GM23338 (cell line): ENCODE measurements at regions not wholly inside any gene's neighbourhood (a gene's known extent, or its start where the extent isn't known, plus 50 kb on each side); places are given as distances from the start of the nearest gene placed in this dataset.

Experiments used
- ATAC-seq: fragments of 200-7000 bp; cut with Tn5 transposase; 3 replicates; pipeline ENCODE4 v1.9.1; 2020
- DNase-seq: peaks from one replicate; pipeline ENCODE4 v3.0.0-alpha.2; 2015; ENCODE audit warnings: low spot score
- H2AFZ ChIP-seq: fragments of 200-600 bp; sonication (generic); 2 replicates; pipeline ENCODE4 v1.8.0; 2016; ENCODE audit warnings: antibody characterized with exemption, mild to moderate bottlenecking, moderate library complexity
- H3F3A ChIP-seq: fragments of 200-600 bp; sonication (generic); replicated peaks from 2 replicates; pipeline ENCODE4 v1.8.0; 2017; ENCODE audit warnings: antibody characterized with exemption, mixed run types, low read depth
- H3K27ac ChIP-seq: fragments of 200-600 bp; sonication (generic); 2 replicates; pipeline ENCODE4 v1.6.1; 2016; ENCODE audit warnings: low read depth
- H3K27me3 ChIP-seq: fragments of 200-600 bp; sonication (generic); 2 replicates; pipeline ENCODE4 v1.8.0; 2016; ENCODE audit warnings: mild to moderate bottlenecking, mixed run types, moderate library complexity; ENCODE audit not compliant: insufficient read depth
- H3K36me3 ChIP-seq: fragments of 200-600 bp; sonication (generic); 2 replicates; pipeline ENCODE4 v1.8.0; 2016; ENCODE audit warnings: mild to moderate bottlenecking; ENCODE audit not compliant: insufficient read depth
- H3K4me1 ChIP-seq: fragments of 200-600 bp; sonication (generic); 2 replicates; pipeline ENCODE4 v1.8.0; 2016; ENCODE audit warnings: mild to moderate bottlenecking, moderate library complexity; ENCODE audit not compliant: insufficient read depth
- H3K4me2 ChIP-seq: fragments of 200-600 bp; sonication (generic); 2 replicates; pipeline ENCODE4 v1.7.1; 2017; ENCODE audit warnings: mixed run types
- H3K4me3 ChIP-seq: fragments of 200-600 bp; sonication (generic); 2 replicates; pipeline ENCODE4 v1.6.1; 2016; ENCODE audit warnings: mixed run types
- H3K79me2 ChIP-seq: fragments of 200-600 bp; sonication (generic); replicated peaks from 2 replicates; pipeline ENCODE4 v1.8.0; 2017; ENCODE audit warnings: mild to moderate bottlenecking; ENCODE audit not compliant: insufficient read depth
- H3K9me2 ChIP-seq: fragments of 200-600 bp; sonication (generic); 2 replicates; pipeline ENCODE4 v1.8.0; 2017; ENCODE audit not compliant: insufficient read depth
- H4K20me1 ChIP-seq: fragments of 200-600 bp; sonication (generic); replicated peaks from 2 replicates; pipeline ENCODE4 v1.8.0; 2017; ENCODE audit warnings: mild to moderate bottlenecking; ENCODE audit not compliant: insufficient read depth
- H3K27ac Mint-ChIP-seq: 2 replicates; pipeline ENCODE4 v1.8.0; 2020; ENCODE audit warnings: inconsistent platforms, mild to moderate bottlenecking, moderate library complexity, mixed read lengths
- H3K27me3 Mint-ChIP-seq: 3 replicates; pipeline ENCODE4 v1.8.0; 2022; ENCODE audit warnings: low read depth, mild to moderate bottlenecking, moderate library complexity, mixed read lengths, inconsistent platforms; ENCODE audit not compliant: insufficient read depth, poor library complexity
- H3K36me3 Mint-ChIP-seq: 3 replicates; pipeline ENCODE4 v1.8.0; 2021; ENCODE audit warnings: low read depth, mild to moderate bottlenecking, inconsistent platforms, moderate library complexity, mixed read lengths
- H3K4me1 Mint-ChIP-seq: 3 replicates; pipeline ENCODE4 v1.8.0; 2020; ENCODE audit warnings: mild to moderate bottlenecking, inconsistent platforms, mixed read lengths
- H3K4me3 Mint-ChIP-seq: 3 replicates; pipeline ENCODE4 v1.8.0; 2021; ENCODE audit warnings: moderate library complexity, mild to moderate bottlenecking, inconsistent platforms, mixed read lengths
- H3K9me3 Mint-ChIP-seq: 3 replicates; pipeline ENCODE4 v1.8.0; 2020; ENCODE audit warnings: moderate library complexity, mild to moderate bottlenecking, inconsistent platforms, mixed read lengths
- CREB1 ChIP-seq: fragments of 250-450 bp; sonication (Bioruptor Pico); IDR thresholded peaks from 2 replicates; pipeline ENCODE4 v1.5.0; 2020; ENCODE audit warnings: low read depth, mild to moderate bottlenecking, moderate library complexity
- EZH2phosphoT487 ChIP-seq: fragments of 200-600 bp; sonication (generic); IDR thresholded peaks from one replicate; pipeline ENCODE4 v1.8.1; 2018; ENCODE audit warnings: antibody characterized with exemption; ENCODE audit not compliant: unreplicated experiment
- NANOG ChIP-seq: IDR thresholded peaks from 2 replicates; pipeline ENCODE4 v1.6.1; 2016; ENCODE audit warnings: antibody characterized with exemption, borderline replicate concordance
- POLR2AphosphoS5 ChIP-seq: IDR thresholded peaks from 2 replicates; pipeline ENCODE4 v1.6.1; 2016; ENCODE audit warnings: antibody characterized with exemption, low read depth
- STAT1 ChIP-seq: IDR thresholded peaks from one replicate; pipeline ENCODE4 v1.6.1; 2016; ENCODE audit warnings: antibody characterized with exemption; ENCODE audit not compliant: unreplicated experiment
- TF ChIP-seq, protein P1 (sequence below): IDR thresholded peaks from one replicate; pipeline ENCODE4 v1.6.1; 2018; ENCODE audit warnings: antibody characterized with exemption; ENCODE audit not compliant: unreplicated experiment
- TF ChIP-seq, protein P2 (sequence below): IDR thresholded peaks from 2 replicates; pipeline ENCODE4 v1.6.1; 2016; ENCODE audit warnings: antibody characterized with exemption
- TF ChIP-seq, protein P3 (sequence below), 2 experiments: fragments of 200-600 bp in 1 of 2; sonication (generic) in 1 of 2; conservative IDR thresholded peaks; 2 replicates each; pipeline versions ENCODE4 v1.5.1 to v1.6.1; 2016 to 2017; ENCODE audit warnings: antibody characterized with exemption in 2 of 2, low read depth in 2 of 2, mild to moderate bottlenecking in 2 of 2, moderate library complexity in 1 of 2

DNA sequence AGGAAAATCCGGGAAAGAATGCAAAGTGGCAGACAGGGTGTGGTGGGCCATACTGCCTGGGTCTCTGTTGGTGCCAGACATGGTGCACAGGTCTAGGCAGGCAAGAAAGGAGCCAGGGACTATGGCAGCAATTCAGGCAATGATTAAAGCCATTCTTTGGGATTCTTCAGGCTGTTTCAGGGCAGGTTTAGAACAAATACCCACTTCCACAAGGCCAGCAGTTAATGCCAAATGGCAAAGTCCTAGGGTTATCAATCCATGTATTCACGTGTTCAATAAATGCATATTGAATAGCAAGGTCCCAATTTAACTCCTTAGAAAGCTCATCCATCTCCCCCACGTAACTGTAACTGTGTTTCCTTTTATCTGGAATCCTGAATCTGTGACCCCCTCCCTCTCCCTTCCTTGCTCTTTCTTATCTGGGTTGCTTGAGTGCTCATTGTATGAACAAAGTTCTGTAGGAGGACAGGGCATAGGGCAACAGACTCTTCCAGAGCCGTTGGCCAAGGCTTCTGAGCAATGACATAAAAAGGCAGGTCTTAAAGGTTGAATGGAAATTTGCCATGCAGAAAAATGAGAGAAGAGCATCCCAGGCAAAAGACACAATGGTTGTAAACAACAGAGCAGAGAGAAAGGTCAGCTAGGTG lies 146.8 kb upstream of the KLHL29 start:
- Histone ChIP-seq H3K4me1 (no peaks in the 10 kb centered on the region), H3K27me3 (no peaks in the 10 kb centered on the region), H3K4me3 (no peak overlapping the region), H2AFZ (no peak overlapping the region), H3K36me3 (no peaks in the 10 kb centered on the region), H3K79me2 (no peaks in the 10 kb centered on the region), H3K27ac (no peak overlapping the region), H3F3A (no peaks in the 10 kb centered on the region), H3K9me2 (0 out of 2 replicates have a peak, but pooled peaks cover 3% of the 10 kb centered on the region), H4K20me1 (no peaks in the 10 kb centered on the region), H3K4me2 (no peak overlapping the region)
- Mint-ChIP-seq H3K9me3 (no peaks in the 10 kb centered on the region; the same call in 2 of the 3 replicates), H3K4me1 (no peaks in the 10 kb centered on the region), H3K27me3 (peaks cover 6% of the 10 kb centered on the region), H3K36me3 (no peaks in the 10 kb centered on the region), H3K4me3 (no peak overlapping the region), H3K27ac (no peak overlapping the region)
- DNase-seq (no peak), ATAC-seq (no peak)
- TF ChIP-seq CREB1 (CRISPR knock-in tag) = no peak
- TF ChIP-seq, protein P1, sequence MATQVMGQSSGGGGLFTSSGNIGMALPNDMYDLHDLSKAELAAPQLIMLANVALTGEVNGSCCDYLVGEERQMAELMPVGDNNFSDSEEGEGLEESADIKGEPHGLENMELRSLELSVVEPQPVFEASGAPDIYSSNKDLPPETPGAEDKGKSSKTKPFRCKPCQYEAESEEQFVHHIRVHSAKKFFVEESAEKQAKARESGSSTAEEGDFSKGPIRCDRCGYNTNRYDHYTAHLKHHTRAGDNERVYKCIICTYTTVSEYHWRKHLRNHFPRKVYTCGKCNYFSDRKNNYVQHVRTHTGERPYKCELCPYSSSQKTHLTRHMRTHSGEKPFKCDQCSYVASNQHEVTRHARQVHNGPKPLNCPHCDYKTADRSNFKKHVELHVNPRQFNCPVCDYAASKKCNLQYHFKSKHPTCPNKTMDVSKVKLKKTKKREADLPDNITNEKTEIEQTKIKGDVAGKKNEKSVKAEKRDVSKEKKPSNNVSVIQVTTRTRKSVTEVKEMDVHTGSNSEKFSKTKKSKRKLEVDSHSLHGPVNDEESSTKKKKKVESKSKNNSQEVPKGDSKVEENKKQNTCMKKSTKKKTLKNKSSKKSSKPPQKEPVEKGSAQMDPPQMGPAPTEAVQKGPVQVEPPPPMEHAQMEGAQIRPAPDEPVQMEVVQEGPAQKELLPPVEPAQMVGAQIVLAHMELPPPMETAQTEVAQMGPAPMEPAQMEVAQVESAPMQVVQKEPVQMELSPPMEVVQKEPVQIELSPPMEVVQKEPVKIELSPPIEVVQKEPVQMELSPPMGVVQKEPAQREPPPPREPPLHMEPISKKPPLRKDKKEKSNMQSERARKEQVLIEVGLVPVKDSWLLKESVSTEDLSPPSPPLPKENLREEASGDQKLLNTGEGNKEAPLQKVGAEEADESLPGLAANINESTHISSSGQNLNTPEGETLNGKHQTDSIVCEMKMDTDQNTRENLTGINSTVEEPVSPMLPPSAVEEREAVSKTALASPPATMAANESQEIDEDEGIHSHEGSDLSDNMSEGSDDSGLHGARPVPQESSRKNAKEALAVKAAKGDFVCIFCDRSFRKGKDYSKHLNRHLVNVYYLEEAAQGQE = no peak
- no peak for TF ChIP-seq POLR2AphosphoS5
- TF ChIP-seq, protein P2, sequence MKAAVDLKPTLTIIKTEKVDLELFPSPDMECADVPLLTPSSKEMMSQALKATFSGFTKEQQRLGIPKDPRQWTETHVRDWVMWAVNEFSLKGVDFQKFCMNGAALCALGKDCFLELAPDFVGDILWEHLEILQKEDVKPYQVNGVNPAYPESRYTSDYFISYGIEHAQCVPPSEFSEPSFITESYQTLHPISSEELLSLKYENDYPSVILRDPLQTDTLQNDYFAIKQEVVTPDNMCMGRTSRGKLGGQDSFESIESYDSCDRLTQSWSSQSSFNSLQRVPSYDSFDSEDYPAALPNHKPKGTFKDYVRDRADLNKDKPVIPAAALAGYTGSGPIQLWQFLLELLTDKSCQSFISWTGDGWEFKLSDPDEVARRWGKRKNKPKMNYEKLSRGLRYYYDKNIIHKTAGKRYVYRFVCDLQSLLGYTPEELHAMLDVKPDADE = no peak

DNA sequence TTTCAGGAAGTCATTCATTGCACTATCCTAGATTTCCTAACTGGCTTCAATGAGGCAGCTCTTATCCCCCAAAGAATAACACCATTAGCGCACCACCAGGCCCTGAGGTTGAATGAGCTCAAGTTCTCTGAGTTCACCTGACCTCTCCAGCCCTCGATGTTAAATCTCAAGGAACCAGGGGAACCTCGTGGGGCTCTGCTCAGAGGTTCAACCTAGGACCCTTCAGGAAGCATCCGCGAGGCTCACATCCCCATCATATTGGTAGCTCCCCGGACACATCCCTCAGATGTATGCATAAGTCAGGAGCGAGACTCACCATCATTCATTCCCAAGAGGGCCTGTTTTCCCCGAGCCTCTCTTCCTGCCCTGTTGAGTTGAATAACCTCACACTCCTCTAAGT lies 145.6 kb upstream of the KLHL29 start:
- Mint-ChIP-seq H3K4me3 (no peak overlapping the region), H3K9me3 (no peaks in the 10 kb centered on the region; the same call in 2 of the 3 replicates), H3K36me3 (no peaks in the 10 kb centered on the region), H3K27me3 (peaks cover 6% of the 10 kb centered on the region), H3K27ac (no peak overlapping the region), H3K4me1 (no peaks in the 10 kb centered on the region)
- H3K4me3 ChIP-seq = no peak overlapping the region
- DNase-seq = no peak
- H3K4me2 ChIP-seq = no peak overlapping the region
- no peaks in the 10 kb centered on the region for H3K36me3 ChIP-seq
- no peak overlapping the region for H3K27ac ChIP-seq
- ATAC-seq = no peak
- no peaks in the 10 kb centered on the region for H3F3A ChIP-seq
- H3K79me2 ChIP-seq = no peaks in the 10 kb centered on the region
- no peaks in the 10 kb centered on the region for H4K20me1 ChIP-seq
- no peaks in the 10 kb centered on the region for H3K4me1 ChIP-seq
- H3K9me2 ChIP-seq = 0 out of 2 replicates have a peak, but pooled peaks cover 3% of the 10 kb centered on the region
- no peaks in the 10 kb centered on the region for H3K27me3 ChIP-seq
- H2AFZ ChIP-seq = no peak overlapping the region
- TF ChIP-seq NANOG (no peak), EZH2phosphoT487 (no peak), POLR2AphosphoS5 (no peak), STAT1 (no peak), CREB1 (CRISPR knock-in tag) (no peak)
- TF ChIP-seq, protein P1 = no peak
- TF ChIP-seq, protein P3, sequence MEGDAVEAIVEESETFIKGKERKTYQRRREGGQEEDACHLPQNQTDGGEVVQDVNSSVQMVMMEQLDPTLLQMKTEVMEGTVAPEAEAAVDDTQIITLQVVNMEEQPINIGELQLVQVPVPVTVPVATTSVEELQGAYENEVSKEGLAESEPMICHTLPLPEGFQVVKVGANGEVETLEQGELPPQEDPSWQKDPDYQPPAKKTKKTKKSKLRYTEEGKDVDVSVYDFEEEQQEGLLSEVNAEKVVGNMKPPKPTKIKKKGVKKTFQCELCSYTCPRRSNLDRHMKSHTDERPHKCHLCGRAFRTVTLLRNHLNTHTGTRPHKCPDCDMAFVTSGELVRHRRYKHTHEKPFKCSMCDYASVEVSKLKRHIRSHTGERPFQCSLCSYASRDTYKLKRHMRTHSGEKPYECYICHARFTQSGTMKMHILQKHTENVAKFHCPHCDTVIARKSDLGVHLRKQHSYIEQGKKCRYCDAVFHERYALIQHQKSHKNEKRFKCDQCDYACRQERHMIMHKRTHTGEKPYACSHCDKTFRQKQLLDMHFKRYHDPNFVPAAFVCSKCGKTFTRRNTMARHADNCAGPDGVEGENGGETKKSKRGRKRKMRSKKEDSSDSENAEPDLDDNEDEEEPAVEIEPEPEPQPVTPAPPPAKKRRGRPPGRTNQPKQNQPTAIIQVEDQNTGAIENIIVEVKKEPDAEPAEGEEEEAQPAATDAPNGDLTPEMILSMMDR (conservative IDR thresholded peaks at IDR 0.05; ENCODE audit: low read depth in 2 of 2) = no peak
- TF ChIP-seq, protein P2 = no peak
